HG02852 (cell line): ENCODE measurements at regions not wholly inside any gene's neighbourhood (a gene's known extent, or its start where the extent isn't known, plus 50 kb on each side); places are given as distances from the start of the nearest gene placed in this dataset.
"Not testable (repeated sequence)": the region's sequence is repeated elsewhere in the genome, so short reads cannot be mapped to it uniquely, and the experiment has no call there.

Experiments
- ATAC-seq: cut with Tn5 transposase; IDR thresholded peaks from one replicate; pipeline ENCODE4 v1.9.1; 2021; ENCODE audit warnings: mild to moderate bottlenecking, moderate library complexity; ENCODE audit not compliant: unreplicated experiment

DNA sequence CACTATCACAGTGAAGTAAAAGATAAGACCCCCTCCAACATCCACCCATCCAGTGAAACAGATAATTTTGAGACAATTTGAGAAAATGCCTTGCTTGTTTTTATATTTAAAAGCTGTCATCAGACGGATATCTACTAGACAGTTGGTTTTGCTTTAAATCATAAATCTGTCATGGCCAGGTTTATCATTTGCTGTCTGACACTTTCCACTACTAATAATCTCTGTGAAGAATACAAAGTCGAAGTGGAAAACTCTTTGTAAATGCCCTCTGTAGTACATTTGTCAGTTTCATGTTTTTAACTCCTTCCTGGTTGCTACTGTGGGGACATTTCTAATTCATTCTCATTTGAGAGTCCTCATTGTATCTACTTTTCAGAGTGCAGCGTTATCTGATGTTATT is 1606.2 kb upstream of the PCDH7 start:
- ATAC-seq: no peak

DNA sequence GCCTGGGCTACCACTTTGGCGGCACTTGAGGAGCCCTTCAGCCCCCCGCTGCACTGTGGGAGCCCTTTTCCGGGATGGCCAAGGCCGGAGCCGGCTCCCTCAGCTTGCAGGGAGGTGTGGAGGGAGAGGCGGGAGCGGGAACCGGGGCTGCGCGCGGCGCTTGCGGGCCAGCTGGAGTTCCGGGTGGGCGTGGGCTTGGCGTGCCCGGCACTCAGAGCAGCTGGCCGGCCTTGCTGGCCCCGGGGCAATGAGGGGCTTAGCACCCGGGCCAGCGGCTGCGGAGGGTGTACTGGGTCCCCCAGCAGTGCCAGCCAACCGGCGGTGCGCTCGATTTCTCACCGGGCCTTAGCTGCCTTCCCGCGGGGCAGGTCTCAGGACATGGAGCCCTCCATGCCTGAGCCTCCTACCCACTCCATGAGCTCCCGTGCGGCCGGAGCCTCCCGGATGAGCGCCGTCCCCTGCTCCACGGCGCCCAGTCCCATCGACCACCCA is 1602.9 kb upstream of the PCDH7 start:
- not testable (repeated sequence) for ATAC-seq

DNA sequence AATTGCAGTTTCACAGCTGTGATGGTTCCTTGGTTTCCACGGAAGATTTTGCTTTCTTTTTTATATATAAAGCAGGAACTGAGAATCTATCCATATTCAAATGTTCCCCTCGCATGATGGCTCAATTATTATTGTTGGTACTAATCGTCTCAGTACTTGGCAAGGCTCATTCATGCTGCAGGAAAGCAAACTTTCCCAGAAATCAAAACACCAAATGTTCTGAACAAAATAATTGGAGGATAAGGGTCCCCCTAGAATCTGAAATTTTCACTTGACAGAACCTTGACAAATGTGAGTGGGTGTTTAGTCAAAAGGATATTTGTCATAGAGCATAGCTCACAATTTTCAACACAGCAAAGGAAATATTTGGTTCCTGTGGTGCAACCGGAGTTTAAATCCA is 1598.6 kb upstream of the PCDH7 start:
- ATAC-seq: no peak

DNA sequence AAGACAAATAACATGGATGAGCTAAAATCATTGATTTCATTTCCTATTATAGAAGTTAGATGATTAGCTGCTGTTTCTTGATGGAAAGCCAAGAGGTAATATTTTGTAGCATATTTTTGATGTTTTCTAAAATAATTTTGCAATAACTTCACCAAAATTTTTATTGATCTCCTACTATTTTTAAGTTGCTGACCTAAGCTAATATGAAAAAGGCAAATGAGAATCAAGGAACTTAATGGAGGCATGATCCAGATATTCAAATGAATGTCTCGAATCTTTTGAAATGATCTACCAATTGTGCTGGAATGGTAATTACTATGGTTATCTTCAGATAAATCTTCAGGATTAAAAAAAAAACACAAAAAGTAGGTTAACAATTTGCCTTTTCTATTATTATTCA is 1591.4 kb upstream of the PCDH7 start:
- ATAC-seq: no peak

DNA sequence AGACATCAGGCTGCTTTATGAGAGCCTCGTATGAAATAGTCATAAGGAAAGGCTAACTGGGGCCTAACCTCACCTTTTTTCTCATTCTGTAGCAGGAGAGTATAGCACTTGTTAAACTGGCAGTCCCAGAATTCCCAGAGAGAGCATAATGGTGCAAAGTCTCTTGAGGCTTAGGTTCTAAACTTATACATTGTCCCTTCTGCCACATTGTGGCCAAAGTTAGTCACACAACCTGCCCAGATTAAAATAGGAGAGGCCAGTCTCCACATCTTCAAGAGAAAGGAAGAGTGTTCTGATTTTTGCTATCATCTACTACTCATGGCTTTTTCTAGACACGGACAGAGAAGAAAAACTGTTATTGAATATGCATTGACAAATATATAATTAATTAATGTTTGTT is 1588.9 kb upstream of the PCDH7 start:
- ATAC-seq: no peak

DNA sequence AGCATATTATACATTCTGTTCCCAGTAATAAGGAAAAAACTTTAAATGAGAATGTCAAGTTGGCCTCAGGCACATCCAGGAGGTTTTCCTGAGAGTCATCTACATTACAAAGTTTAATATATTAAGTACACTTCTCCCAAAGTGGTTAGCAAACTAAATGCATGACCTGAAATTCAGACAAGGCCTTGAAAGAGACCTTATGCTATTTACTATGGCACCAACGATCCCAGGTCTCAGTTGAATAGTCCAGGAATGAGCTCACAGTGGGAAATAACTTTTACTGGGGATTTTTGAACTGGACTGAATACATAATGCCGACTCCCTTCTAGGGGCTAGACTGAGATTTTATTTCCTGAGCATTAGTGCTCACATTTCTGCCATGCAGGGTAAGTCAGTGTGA is 1577.5 kb upstream of the PCDH7 start:
- ATAC-seq: no peak

DNA sequence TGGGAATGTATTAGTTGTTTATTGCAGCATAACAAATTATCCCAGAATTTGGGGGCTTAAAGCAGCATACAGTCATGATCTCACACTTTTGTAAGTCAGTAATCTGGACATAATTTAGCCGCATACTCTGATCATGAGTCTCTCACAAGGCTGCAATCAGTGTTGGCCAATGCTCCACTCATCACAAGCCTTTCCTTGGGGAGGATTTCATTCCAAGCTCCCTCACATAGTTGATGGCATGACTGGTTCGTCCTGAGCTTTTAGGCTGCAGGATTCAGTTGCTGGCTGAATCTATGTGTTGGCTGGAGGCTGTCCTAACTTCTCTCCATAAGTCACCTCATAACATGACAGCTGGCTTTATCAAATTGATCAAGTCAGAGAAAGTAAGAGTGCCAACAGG is 1568.6 kb upstream of the PCDH7 start:
- ATAC-seq: no peak

DNA sequence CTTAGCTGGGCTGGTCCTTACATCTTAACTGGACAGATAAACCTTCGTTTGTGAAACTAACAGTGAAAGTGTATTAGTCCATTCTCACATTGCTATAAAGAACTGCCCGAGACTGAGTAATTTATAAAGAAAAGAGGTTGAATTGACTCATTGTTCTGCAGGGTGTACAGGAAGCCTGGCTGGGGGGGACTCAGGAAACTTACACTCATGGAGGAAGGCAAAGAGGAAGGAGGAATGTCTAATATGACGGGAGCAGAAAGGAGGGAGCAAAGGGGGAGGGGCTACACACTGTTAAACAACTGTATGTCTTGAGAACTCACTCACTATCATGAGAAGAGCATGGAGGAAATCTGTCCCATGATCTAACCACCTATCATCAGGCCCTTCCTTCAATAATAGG is 1566.5 kb upstream of the PCDH7 start:
- no peak for ATAC-seq

DNA sequence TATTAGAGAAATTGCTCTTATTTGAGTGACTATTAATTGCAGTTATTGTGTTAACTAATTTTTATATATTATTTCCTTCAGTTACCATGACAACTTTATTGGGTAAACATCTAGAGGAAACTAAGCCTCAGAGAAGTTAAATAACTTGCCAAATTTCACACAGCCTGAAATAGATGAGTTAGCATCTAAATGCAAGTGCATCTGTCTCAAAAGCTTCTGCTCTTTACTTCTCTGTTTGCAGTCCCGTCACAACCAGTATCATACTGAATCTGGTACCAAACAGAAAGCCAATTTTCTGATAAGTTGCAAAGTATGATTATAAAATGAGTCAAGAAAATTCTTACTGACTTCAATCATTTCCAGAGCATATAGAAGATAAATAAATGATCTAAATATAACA is 1544.9 kb upstream of the PCDH7 start:
- no peak for ATAC-seq

DNA sequence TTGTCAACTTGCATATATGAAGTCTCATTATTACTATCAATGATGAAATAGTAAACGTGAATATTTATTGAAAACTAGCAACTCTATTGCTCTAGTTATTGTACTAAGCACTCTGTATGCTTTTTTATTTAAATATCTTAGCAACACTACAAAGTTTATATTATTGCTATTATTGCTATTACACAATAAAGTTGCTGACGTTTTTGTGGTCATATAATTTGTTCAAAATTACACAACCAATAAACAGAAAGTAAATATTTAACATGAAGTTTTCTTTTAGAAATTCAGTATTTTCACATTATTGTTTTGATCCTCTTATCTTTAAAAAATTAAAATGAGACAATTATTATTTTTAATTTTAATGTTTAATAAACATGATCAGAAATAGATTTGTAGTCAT is 1521.1 kb upstream of the PCDH7 start:
- ATAC-seq: no peak

DNA sequence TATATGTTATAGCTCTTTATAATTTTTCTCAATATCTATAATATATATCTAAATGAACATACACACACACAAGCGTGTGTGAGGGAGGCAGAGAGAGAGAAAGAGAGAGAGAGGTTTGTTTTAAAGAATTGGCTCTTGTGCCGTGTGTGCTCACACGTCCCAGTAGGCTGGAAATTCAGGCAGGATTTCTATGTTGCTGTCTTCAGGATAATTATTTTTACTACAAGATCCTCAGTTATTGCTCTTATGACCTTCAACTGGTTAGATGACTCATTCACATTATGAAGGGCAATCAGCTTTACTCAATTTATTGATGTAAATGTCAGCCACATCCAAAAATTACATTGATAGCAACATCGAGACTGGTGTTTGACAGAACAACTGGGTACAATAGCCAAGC is 1520.7 kb upstream of the PCDH7 start:
- no peak for ATAC-seq

DNA sequence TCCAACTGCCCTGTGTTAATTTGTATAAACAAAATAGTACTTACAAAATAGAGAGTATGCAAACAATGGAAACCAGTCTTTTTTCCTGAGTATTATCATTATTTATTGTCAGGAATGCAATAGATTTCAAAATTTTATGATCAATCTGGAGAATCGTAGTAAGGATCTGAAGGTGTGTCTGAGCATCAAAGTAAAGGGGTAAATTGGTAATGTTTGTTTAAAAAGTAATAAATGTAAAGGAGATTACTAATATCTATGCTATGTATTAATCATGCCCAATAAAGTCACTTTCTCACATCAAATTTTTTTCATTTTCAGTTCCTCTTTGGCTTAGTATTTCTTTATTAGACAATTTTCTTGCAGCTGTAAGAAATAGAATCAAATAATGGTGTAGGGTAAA is 1507.1 kb upstream of the PCDH7 start:
- ATAC-seq: no peak

DNA sequence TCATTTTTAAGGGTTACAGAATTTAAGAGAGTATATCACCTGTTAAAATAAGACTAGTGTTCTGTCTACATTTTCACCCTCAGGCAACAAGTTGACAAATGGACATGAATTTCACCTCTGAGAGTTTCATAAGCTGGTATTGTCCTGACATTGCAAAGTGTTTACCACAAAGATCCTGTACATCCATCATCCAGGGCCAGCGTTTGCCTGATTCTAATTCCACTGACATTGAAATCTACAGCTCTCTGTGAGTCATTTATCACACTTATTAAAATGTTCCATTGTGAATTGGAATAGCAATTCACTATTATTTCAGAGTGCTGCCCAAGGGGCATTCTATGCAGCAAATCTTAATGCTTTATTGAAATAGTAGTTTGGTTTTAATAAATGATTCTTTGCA is 1499.4 kb upstream of the PCDH7 start:
- ATAC-seq: no peak

DNA sequence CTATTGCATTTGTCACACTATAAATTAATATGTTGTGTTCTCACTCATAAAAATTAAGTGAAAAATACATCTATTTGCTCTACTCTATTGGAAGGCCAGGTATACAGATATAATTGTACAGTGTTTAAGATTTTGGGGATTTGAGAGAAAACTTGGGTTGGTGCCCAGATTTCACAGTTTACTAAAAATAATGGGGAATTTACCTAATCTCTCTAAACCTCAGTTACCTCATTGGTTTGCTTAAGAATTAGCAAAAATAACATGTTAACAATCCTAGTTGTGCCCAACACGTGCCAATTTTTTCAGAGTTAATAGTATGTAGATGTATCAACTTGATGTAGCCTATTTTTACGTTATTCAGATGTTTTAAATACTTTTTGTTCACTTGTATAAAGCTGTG is 1495.3 kb upstream of the PCDH7 start:
- no peak for ATAC-seq

DNA sequence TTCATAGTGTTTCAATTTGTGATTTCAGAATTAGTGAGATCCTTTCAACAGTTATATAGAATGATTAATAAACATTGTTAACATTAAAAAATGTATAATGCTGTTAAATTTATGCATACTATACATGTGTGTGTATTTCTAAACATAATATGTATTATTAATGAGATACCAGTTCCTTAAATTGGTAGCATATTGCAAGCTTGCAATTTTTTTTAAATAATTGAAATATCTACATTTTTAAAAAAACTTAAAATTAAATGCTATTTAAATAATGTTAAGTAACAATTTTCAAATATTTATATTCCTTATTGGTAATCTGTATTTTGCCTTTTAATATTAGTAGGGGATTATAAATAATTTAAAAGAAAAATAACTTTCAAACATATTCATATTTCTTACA is 1479.5 kb upstream of the PCDH7 start:
- no peak for ATAC-seq

DNA sequence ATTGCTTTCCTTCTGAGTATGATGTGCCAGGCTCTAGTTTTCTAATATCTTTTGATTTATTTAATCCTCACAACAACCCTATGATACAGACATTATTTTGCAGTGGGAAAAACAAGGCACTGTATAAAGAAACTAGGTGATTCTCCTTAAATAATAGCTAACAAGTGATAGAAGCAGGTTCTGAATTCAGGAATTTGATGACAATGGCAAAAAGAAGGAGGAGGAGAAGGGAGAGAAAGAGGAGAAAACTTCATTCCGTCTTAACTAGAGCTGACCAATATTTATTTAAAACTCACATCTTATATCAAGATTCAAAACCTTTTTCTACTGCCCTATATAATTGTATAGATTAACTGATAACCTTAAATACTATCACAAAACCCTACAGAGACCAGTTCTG is 1477.1 kb upstream of the PCDH7 start:
- ATAC-seq: no peak

DNA sequence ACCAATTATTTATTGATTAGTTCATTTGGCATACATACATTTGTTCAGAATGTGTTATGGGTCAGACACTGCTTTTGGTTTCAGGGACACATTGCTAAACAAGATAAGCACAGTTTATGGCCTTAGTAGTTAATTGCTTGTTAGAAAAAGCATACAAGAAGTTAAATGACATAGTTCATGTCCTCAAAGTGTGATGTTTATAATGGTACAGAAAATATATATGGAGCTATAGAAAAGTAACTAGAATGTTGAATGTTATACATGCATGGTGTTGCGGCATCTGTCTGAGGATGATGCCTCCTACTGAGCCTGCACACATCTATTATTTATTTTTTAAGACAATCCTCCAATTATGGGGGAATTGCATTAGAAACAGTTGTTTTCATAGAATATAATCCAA is 1476.3 kb upstream of the PCDH7 start:
- ATAC-seq: no peak

DNA sequence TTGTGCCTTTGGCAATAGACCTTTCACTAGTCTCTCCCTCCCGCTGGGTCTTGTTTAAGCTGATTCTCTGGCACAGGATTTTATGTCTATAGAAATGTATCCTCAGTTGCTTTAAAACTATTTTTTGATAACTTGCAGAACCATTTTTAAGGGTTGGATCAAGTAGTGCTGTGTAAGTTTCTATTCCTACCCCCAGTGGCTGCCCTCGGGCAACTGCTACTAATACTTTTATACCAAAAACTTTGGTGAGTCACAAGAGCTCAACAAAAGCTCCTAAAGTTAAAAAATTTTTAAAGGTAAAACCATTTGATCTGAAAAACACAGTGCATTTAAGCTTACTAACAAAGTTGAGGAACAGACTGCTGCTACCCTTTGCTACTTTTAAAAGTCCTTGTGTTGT is 1460.6 kb upstream of the PCDH7 start:
- ATAC-seq: no peak

DNA sequence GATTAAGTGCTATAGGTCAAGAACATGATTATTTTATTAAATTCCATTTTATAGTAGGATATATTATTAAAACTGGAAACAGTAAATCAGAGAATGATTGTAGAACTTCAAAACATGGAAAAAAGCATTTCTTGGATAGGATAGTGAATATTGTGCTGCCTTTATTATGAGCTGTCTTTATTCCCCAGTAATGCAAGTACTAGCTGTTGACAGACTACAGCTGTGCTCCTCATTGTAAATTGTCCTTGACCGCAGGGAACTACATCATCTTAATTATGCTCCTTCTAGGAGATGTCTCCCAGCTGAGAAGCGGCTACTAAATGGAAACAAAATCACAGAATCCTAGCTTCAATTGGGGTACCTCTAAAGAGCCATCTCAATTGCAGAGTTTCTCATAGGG is 1457.2 kb upstream of the PCDH7 start:
- no peak for ATAC-seq

DNA sequence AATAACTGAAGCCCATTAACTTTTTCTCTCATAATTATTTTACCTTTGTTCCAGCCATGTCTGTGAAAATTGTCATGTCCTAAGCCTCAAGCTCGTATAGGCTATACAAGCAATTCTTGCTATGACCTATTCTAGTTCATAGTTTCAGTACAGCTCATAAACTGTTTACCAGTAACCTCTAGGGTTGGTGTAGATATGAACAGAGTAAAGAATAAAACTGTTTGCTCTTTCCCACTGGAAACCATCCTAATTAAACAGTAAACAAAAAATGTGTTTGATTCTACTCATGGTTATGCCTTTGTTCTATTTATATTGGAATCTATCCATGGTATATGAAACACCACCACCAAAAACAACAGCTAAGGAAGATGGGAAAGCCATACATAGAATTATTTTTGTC is 1444.0 kb upstream of the PCDH7 start:
- no peak for ATAC-seq

DNA sequence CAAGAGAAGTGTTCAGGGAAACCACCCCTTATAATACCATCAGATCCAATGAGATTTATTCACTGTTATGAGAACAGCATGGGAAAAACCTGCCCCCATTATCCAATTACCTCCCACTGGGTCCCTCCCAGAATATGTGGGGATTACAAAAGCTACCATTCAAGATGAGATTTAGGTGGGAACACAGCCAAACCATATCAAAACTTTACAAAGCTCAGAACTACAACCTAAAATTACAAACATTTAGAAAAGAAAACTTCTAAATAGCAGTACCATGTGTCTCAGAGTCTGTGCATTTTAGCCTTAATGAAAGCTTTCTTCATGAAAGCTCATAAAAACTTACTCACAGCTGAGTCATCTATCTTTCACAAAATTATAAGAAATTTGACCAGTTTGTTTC is 1442.8 kb upstream of the PCDH7 start:
- no peak for ATAC-seq

DNA sequence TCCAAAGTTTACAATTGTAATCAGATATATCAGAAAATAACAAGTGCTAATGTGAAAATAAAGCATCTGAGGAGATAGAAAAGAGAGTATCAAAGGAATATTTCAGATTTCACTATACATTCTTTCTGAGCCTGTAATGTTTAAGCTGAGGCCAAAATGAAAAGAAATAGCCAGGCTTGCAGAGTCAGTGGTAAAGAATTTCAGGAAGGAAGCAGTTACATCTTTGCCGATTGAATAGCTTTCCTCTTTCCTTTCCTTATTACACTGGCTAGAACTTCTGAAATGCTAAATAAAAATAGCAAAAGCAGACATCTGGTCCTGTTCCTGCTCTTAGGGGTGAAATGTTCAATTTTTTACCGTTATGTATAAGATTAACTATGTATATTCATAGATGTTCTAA is 1441.6 kb upstream of the PCDH7 start:
- no peak for ATAC-seq

DNA sequence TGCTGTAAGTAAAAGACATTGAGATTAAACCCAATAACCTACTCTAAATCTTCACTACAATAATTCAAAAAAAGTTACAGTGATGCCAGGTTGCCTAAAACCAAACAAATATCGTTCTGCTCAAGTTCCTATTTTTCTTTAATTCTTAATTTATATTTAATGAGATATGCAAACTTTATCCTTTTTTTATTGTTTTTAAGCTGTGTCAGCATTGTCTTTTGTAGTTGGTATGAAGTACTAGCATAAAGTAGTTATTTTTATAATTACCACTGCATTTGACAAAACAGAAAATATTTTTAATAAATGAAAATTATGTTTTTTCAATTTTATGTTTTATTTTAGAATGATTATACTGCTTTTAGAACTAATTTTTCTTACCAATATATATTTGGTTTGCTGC is 1431.1 kb upstream of the PCDH7 start:
- no peak for ATAC-seq

DNA sequence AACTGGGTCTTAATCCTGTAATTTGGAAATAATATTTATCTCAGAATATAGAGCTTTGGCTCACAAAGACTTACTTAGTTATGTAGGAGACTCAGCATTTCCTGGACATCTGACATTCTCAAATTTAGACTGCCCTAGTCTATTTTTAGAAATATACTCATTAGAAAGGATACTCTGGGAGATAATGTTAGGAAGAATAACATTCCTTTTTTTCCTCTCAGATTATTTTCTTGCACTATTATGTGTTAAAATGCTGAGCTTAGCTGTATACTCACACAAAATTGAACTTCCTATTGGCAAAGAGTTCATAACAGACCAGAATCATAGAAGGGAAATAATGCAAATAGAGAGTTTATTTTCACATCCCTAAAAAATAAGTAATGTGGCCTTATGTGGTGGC is 1424.9 kb upstream of the PCDH7 start:
- no peak for ATAC-seq
